Hepatocyte (in vitro differentiated cells): ENCODE measurements at regions not wholly inside any gene's neighbourhood (a gene's known extent, or its start where the extent isn't known, plus 50 kb on each side); places are given as distances from the start of the nearest gene placed in this dataset.

Experiments used
- CTCF ChIP-seq: fragments of 200-600 bp; sonication (generic); IDR thresholded peaks from 2 replicates; pipeline ENCODE4 v1.5.1; 2016; ENCODE audit warnings: antibody characterized with exemption, mild to moderate bottlenecking; ENCODE audit not compliant: poor library complexity
- EZH2 ChIP-seq: fragments of 200-600 bp; sonication (generic); IDR thresholded peaks from 2 replicates; pipeline ENCODE4 v1.6.1; 2016; ENCODE audit warnings: antibody characterized with exemption, mild to moderate bottlenecking, borderline replicate concordance
- EZH2phosphoT487 ChIP-seq: fragments of 200-600 bp; sonication (generic); IDR thresholded peaks from one replicate; pipeline ENCODE4 v1.6.1; 2018; ENCODE audit warnings: antibody characterized with exemption, mild to moderate bottlenecking, low read depth, moderate library complexity; ENCODE audit not compliant: unreplicated experiment, severe bottlenecking

DNA sequence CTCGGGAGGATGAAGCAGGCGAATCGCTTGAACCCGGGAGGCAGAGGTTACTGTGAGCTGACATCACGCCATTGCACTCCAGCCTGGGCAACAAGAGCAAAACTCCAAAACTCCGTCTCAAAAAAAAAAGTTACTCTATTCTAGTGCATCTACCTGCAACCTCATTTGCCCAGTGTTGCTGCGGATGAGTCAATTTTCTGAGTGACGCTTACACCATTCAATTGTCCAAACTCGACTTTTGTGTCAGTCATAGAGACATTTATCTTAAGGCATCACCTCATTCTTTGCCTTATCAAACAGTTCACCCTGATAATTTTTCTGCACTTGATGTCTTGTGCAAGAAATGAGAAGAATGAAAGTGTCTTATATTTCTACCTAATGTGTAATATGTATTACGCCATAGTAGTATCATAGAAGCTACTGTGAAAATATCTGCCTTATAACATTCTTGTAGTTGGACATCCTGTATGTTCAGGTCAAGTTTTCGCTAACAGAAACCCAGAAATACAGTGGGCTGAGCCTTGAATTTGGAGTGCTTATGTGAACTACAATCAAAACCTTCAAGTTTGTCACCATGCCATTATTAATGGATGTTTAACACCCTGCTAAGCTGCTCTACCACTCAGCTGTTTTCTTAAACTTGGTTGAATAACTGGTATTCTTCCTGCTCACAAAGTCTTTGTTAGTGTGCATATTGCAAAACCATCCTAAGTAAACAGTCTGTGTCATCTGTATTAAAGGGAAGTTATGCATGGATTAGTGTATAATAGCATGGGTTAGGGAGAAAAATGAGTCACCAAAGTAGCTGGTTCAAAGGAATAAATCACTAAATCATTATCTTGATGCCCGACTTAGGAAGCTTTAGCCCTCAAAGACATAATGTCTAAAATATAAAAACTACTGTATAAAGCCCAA lies 531.0 kb upstream of the NR2F2 start:
- no peak for TF ChIP-seq CTCF
- no peak for TF ChIP-seq EZH2
- TF ChIP-seq EZH2phosphoT487: no peak
